Activated CD4-positive, alpha-beta T cell treated with anti-CD3 and anti-CD28 coated beads for 4 hours (primary cell): ENCODE measurements at regions not wholly inside any gene's neighbourhood (a gene's known extent, or its start where the extent isn't known, plus 50 kb on each side); places are given as distances from the start of the nearest gene placed in this dataset.
"Not testable (repeated sequence)": the region's sequence is repeated elsewhere in the genome, so short reads cannot be mapped to it uniquely, and the experiment has no call there.

Experiments
- DNase-seq, 2 donors: peaks; one replicate each; pipeline ENCODE4 v3.0.0-alpha.2; 2020

DNA sequence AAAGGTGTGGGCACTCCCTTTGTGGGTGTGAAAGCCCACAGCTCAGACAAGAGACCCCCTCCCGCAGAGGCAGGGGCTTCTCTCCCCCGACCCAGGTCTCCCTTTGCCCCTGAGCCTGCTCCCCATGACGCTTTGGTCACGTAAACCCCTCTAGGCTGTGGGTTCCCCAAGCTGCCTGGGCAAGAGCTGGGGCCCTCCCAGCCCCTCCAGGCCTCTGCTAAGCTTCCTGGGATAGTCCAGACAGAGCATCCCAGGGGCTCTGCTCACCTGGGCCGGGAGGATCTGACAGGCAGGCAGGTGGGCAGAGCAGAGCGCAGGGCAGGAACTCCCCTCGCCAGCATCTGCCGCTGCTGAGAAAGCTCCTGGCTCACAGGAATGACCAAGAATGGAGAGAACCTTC lies 177.3 kb downstream of the BANP start:
- DNase-seq = no peak

DNA sequence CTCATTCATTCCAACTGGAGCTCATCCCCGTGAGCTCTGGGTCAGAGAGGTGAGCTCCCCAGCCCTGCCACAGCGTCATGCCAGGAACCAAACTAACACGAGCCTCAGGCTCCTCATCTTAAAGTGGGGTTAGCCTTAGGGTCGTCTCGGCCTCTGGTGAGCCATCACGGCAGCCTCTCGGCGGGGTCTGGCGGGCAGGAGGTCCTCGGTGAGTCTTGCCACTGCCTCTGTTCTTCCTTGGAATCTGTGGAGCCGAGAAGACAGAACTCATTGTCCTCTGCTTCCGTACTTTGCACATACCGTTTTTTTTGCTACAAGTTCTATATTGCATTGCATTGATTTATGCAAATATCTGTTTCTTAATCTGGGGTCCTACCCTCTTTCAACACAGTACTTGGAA lies 177.9 kb downstream of the BANP start:
- DNase-seq = not testable (repeated sequence)

DNA sequence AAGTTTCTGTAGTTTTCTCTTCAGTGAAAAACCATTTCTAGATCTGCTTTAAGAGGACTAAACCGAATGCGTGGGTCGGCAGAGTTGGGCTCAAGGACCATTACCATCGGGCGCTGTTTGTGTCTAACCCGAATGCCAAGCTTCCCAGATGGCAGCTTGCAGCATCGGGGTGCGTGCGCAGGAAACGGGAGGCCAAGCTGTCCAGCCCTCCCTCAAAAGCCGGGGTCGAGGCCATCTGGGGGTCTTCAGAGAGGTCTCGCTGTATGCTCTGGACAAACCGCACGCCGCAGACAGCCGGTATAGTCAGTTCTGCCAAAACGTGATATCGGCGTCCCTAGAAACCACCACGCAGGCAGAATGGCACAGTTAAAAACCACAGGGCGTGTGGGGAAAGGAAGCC lies 178.8 kb downstream of the BANP start:
- no peak for DNase-seq

DNA sequence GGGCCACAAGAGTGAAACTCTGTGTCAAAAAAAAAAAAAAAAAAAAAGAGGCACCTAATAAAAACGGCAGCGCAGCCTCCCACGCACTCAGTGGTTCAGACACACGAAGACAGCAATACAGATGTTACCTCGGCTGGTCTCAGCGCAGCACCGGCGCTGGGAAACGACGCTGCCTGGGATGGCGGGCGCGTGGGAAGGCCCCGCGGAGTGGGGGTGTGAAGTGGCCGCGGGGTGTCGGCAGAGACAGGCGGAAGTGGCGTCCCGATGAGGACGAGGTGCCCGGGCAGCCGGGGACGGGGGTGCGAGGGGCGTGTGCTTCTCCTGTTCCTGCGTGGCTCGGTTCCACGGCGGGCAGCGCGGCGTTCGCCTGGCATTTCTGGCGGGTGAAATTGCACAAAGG lies 179.4 kb downstream of the BANP start:
- no peak for DNase-seq

DNA sequence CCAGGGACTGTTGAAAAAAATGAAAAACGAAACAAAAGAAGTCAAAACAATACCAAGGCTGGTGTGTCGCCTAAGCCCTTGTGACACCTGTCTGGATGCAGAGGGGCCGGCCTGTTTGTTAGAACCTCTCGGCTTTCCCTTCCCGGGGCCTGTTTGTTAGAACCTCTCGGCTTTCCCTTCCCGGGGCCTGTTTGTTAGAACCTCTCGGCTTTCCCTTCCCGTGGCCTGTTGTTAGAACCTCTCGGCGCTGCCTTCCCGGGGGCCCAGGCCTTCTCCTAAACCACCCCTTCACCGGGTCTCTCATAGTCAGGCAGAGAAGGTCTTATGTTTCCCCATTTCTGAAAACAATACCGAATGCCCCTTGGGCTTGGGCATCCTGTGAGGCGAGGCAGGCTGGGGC lies 180.0 kb downstream of the BANP start:
- no peak for DNase-seq

DNA sequence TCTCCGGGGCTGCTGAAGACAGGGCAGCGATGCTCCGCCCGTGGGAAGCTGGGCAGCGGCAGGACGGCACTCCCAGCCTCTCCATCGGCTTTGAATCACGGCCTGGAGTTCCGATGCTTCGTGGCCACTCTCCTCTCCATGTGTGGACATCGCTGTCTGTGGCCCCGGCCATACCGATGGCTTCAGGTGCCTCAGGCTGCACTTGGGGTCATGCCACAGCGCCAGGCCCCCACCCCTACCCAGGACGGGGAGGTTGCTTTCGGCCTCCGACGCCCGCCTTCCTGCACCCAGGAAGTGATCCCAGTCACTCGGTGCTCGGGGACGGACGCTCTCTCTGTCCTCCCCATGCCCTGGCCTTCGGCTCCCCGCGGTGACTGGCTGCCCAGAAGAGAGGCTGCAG lies 180.7 kb downstream of the BANP start:
- no peak for DNase-seq

DNA sequence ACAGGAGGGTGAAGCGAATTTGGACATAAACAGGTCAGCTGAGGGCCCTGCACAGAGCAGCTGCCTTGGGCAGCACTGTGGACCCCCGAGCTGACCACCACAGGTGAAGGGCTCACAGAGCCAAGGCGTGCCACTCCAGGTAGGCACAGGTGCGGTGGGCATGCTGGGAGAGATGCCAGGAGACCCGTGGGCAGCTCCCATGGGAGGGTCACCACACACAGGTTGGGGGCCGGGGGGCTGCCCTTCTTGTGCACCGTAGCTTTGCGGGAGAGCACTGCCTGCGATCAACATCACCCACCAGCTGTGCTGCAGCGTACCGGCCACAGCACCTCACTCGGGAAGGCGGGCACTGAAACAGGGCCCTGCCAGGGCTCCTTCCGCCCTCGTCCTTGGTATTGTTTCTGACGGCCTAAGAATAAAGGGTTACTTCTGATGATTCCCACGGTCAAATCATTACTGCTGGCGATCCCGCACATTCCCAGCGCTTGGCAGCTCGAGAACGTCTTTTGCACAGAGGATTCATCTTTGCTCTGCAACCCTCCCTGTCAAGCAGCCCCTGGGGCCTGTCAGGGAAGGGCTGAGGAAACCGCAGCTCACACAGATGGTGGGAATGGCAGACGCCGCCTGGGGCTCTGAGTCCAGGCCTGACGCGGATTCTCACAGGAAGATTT lies 181.7 kb downstream of the BANP start:
- DNase-seq = no peak

DNA sequence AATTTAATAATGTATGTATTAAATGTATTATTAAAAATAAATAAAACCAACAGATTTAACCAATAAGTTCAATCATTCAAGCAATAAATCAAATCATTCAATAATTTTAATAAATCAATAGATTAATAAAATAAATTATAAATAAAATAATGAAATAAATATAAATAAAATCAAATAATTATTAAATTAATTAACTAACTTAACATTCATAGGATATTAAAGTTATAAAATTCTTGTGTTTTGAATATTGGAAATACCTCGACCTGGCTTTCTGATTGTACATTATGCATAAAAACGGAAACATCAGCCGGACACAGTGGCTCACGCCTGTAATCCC lies 182.2 kb downstream of the BANP start:
- no peak for DNase-seq

DNA sequence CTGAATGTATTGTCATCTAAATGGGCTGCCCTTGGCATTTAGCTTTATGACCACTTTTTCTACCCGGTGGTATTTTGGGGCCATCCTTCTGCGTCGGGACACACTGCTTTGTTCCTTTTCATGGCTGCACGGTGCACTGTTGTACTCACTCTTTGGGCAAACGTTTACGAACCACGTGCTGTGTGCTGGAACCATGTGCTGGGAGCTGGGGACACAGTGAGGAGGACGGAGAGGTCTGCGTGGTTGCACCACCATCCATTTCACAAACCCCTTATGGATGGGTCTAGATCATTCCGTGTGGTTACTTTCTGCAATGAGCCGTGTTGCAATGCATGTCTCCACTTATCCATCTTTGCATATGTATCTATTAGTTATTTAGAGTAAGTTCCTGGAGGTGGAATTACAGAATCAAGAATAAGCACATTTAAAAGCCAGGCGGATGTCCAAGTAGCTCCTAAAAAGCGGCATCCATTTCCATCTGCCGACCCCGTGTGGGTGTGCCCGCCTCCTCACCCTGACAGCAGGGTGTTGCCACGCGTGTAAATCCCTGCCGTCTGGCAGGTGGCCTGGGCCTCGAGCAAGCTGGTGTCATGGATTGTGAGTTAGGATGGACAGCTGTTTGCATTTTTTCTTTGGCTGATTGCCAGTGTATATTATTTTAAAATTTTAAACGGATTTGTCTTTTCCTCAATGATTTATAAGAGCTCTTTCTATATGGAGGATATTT lies 183.1 kb downstream of the BANP start:
- DNase-seq = not testable (repeated sequence)

DNA sequence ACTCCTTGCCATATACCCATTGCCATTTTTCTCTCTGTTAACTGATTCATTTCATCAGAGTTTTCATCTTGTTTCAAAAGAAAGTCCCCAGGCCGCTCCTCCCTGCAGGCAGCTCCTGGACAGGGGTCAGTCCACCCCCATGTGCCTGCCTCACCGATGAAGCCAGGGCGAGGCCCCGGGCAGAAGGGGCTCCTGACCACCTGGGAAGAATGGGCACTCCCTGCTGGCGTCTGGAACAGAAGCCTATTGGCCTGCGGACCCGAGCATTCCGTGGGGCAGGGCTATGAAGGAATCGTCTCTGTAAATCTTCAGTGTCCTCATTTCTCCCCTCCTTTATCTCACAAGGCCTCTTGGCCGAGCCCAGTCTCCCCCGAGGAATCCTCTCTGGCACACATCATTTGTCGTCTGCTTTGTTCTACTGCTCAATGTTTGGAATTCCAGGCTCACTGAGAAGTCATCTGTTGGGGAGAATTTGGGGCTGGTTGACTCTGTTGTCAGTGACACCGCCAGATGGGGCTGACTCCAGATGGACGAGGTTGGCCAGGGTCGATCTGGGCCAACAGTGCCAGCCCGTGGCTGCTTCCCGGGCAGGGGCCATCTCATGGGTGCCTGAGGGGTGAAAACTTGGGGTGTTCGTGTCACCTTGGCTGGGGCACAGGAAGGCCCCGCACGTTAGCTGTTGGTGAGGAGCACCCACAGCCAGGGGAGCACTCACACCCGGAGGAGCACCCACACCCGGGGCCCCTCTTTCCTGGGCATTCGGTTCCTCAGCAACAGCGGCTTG lies 183.9 kb downstream of the BANP start:
- DNase-seq = not testable (repeated sequence)

DNA sequence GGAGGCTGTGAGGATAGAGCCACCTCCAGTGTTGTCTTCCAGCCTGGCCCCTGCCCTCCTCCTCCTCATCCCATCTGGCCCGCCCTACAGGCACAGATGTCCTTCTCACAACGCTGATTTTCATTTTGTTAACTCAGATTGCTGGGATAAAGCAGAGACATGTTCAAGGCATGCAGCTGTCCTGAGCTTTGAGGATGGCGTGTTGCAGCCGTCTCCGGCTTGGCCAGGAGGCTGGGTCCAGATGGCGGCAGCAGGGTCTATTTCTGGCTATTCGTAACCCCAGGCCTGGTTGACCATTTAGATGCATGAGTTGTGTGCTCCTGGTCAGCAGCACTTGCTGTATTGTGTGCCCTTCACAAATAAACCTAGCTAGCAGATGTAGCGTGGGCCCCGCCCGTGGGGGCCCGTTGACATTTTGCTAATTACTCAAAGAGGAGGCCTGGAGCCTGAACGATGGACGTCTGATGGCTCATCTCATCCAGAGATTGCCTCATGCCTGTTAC lies 185.0 kb downstream of the BANP start:
- DNase-seq = not testable (repeated sequence)

DNA sequence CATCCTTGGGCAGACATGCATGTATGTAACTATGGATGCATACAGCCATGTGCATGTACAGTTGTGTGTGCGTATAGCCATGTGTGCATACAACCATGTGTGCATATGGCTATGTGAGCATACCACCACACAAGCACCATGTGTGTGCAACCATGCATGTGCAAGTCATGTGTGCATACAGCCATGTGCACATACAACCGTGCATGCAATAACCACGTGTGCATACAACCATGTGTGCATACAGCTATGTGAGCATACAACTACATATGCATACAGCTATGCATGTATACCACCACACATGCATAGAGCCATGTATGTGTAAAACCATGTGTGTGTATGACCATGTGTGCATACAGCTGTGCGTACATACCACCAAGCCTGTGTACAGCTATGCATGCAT lies 185.7 kb downstream of the BANP start:
- DNase-seq = not testable (repeated sequence)

DNA sequence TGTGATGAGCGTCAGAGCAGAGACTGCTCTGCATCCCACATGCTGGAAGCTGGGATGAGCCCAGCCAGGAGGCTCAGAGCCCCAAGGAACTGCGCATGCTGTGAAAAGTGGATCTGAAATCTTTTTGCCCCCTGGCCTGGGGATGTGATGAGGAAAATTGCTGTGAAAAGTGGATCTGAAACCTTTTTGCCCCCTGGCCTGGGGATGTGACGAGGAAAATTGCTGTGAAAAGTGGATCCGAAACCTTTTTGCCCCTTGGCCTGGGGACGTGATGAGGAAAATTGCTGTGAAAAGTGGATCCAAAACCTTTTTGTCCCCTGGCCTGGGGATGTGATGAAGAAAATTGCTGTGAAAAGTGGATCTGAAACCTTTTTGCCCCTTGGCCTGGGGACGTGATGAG lies 187.9 kb downstream of the BANP start:
- not testable (repeated sequence) for DNase-seq

DNA sequence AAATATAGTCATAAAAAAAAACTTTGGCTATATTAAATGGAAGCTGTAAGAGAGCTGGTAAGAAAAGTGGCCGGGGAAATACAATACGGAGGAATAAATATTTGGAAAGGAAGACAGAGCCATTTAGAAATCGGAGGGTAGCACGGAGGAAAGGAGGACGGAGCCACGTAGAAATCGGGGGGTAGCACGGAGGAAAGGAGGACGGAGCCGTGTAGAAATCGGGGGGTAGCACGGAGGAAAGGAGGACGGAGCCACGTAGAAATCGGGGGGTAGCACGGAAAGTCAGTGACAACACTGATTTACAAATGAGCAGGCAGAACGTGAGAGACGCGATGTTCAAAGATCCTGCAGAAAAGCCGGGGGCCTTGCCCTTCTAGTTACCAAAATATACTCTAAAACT lies 189.0 kb downstream of the BANP start:
- not testable (repeated sequence) for DNase-seq

DNA sequence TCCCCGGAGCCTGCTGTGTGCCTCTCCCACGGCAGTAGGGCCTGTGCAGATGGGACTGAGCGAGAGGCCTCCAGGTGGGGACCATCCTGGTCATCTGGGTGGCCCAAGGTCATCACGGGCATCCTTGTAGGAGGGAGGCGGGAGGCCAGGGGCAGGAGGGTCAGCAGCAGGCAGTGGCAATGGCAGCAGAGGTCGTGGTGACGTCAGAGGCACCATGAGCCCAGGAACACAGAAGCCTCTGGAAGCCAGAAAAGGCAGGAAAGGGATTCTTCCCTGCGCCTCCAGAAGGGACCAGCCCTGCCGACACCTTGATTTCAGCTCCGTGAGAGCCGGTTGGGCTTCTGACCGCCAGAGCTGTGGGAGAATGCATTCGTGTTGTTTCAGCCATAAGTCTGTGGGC lies 190.3 kb downstream of the BANP start:
- DNase-seq = no peak

DNA sequence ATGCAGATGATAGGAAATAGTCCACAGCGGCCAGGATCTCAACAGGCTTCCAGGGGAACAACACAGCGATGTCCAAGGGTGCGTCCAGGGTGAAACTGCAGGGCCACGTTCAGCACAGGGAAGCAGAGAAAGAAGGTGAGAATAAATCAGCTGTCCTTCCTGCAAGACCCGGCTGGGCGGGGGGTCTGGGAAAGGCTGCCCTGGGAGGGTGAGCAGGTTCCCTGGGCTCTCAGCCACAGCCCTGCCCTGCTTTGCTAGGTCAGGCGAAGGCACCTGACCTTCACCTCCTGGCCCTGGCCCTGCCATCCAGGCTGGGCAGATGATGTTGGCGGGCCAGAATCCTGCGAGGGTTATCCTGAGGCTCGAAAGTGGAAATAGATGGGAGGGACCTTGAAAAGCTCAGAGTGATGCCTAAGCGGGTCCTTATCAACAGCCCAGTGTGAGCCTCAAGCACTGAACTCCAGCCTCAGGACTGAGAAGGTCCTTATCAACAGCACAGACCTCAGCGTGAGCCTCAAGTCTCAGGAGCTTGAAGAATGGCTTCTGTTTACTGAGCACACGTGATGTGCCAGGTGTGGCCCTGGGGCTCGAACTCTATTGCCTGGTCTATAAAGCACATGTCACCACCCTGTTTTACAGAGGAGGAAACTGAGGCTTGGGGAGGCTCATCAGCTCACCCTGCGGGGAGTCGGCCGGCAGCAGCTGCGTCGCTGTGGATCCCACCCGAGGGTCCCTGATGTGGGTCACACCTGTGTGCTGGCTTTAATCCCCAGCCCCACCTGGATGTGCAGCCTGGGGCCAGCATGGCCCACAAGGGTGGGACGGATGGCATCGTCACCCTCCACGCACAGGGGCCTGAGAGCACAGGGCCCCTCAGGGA lies 191.1 kb downstream of the BANP start:
- not testable (repeated sequence) for DNase-seq

DNA sequence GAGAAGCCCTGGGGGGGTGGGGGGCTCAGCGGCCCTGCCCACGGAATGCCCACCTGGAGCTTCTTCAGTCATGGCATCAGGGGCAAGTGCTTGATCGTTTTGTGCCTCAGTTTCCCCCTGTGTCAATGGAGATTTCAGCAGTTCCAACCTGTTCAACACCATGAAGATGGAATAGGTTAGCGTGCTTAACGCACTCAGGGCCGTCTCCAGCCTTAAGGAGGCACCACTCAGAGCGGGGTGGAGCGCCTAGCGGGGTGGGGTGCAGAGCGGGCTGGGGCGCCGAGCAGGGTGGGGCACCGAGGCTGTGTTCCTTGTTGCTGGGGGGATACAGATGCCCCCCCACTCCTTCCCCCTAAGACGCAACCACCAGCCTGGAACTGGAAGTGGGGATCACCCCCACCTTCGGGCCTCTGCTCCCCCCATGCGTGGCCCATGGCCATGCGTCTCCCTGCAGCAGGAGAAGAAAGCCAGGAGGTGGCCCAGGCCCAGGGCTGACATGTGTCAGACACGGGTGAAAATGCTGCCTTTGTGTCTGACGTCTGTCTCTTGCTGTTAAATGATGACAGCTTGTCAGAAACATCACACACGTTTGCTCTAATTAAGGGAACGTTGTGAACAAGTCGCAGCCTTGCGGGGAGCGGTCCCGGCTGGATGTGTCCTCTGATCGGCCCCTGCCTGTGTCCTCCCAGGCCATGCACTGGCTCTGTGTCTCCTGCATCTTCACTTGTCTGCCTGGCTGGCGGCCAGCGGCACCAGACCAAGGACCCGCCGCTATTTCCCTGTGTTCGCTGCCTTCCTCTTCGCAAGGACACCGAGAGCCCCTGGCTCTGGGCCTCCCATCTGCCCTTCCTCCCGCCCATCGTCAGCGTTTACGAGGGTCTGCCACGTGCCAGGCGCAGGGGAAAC lies 192.1 kb downstream of the BANP start:
- DNase-seq = not testable (repeated sequence)

DNA sequence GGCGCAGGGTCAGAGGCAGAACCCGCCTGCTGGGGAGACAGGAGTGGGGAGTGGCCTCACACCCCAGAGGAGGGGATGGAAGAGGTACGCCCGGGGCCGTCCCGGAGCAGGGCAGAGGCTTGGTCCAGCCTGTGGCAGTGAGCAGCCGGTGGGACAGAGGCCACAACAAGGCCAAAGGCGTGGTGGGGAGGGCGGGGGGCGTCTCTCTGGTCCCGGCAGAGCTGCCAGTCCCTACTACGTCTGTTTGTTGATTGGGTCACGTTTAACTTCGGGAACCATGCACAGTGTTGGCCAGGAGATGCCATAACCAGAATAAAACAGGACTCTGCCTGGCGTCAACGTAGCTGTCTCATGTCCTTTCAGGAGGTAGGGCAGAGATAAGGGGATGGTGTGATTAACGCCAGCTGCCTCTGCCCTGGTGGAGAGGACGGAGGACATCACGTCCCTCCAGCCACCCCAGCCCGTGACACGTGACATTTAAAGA lies 192.8 kb downstream of the BANP start:
- DNase-seq = no peak

DNA sequence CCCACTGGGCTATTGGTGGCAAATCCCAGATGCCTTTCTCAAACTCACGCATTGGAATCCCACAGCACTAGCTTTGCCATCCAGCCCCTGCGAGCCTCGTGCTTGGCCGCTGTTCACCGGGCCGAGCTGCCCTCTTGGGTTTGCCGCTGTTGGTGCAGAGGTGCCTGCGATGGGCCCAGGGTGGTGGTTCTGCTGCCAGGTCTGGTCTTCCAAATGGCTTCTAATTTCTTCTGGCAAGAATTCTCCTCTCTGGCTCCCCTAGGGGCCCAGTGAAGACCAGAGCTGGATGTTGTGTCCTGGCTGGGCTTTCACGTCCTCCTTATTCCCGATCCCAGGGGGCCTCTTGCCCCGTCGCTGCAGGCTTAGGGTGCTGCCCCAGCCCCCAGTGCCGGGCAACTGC lies 194.1 kb downstream of the BANP start:
- not testable (repeated sequence) for DNase-seq

DNA sequence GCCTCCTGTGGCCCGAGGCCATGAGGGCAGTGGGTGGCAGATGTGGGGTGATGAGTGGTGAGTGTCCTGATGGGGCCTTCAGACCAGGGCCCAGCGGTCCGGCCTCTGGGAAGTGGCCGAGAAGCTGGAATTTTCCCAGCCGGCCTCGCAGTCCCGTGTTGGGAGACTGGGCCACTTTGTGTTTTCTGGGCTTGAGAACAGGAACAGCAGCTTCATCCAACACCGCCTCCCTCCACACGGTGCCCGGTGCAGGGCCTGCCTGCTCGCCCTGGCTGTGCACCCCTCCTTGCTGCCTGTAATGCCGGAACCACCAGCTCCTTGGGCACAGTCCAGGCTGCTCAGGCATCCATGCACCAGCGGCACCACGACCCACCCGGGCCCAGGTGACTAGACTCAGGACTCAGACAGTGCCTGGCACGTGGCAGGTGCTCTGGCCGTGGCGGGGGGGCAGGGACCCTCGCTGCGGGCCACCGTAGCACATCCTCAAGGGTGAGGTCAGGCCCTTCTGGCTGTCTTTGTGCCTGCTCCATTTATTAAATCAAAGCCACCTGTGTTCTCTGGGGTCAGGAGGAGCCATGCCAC lies 194.7 kb downstream of the BANP start:
- DNase-seq = not testable (repeated sequence)

DNA sequence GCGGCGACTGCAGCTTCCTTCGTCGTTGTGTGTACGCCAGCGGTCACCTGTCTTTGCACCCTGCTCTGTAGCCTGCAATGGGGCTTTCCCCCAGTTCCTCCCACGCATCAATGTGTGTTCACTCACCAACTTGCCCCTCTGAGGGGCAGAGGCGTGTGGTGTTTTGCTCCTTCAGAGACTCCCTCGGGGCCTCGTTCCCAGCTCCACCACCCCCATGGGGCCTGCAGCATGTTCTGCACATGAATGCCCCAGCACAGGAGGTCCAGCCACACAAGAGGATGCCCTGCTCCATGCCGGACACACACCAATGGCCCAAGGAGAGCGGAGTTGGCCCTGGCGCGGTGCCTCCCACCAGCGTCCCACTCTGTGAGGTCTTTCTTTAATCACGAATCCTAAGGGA lies 196.8 kb downstream of the BANP start:
- not testable (repeated sequence) for DNase-seq
